SK-N-SH treated with all-trans-retinoic acid at 6 μM for 48 hours (cell line): ENCODE measurements at regions not wholly inside any gene's neighbourhood (a gene's known extent, or its start where the extent isn't known, plus 50 kb on each side); places are given as distances from the start of the nearest gene placed in this dataset.

ENCODE experiments used
- ARNTL ChIP-seq: fragments of 450-650 bp; formaldehyde crosslinking; IDR thresholded peaks from 2 replicates; pipeline ENCODE4 v1.5.0; 2020; ENCODE audit warnings: low read depth, mild to moderate bottlenecking, moderate library complexity, borderline replicate concordance
- CREB5 ChIP-seq: fragments of 250-450 bp; sonication (Bioruptor Pico); IDR thresholded peaks from 2 replicates; pipeline ENCODE4 v1.5.1; 2020; ENCODE audit warnings: low read depth, mild to moderate bottlenecking, moderate library complexity
- PATZ1 ChIP-seq: fragments of 250-450 bp; sonication (Bioruptor Pico); IDR thresholded peaks from 2 replicates; pipeline ENCODE4 v1.8.0; 2020; ENCODE audit warnings: mild to moderate bottlenecking, moderate library complexity, borderline replicate concordance
- POU6F1 ChIP-seq: fragments of 250-450 bp; sonication (Bioruptor Pico); IDR thresholded peaks from 2 replicates; pipeline ENCODE4 v1.8.0; 2021; ENCODE audit warnings: low read depth, mild to moderate bottlenecking, moderate library complexity, borderline replicate concordance
- RARB ChIP-seq: fragments of 250-450 bp; sonication (Bioruptor Pico); IDR thresholded peaks from 2 replicates; pipeline ENCODE4 v1.8.0; 2021; ENCODE audit warnings: mild to moderate bottlenecking, moderate library complexity
- TCF4 ChIP-seq: fragments of 250-450 bp; sonication (Bioruptor Pico); IDR thresholded peaks from 2 replicates; pipeline ENCODE4 v1.8.0; 2021; ENCODE audit warnings: mild to moderate bottlenecking, moderate library complexity, borderline replicate concordance
- ZFP3 ChIP-seq: fragments of 250-450 bp; sonication (Bioruptor Pico); IDR thresholded peaks from 2 replicates; pipeline ENCODE4 v1.5.0; 2020; ENCODE audit warnings: mild to moderate bottlenecking, moderate library complexity

- TF ChIP-seq CREB5 (CRISPR knock-in tag) = no peak
- no peak for TF ChIP-seq POU6F1
- no peak for TF ChIP-seq ARNTL (CRISPR knock-in tag)
- TF ChIP-seq PATZ1 (CRISPR knock-in tag) = no peak
- no peak for TF ChIP-seq ZFP3 (CRISPR knock-in tag)
- TF ChIP-seq RARB (CRISPR knock-in tag) = no peak
- no peak for TF ChIP-seq TCF4 (CRISPR knock-in tag)
Measured at GRCh38 chr22:34879001-34879400, 187.0 kb upstream of the ISX start.
